GM20431 (cell line): ENCODE measurements at regions not wholly inside any gene's neighbourhood (a gene's known extent, or its start where the extent isn't known, plus 50 kb on each side); places are given as distances from the start of the nearest gene placed in this dataset.
"Not testable (repeated sequence)": the region's sequence is repeated elsewhere in the genome, so short reads cannot be mapped to it uniquely, and the experiment has no call there.

ENCODE experiments used
- in situ Hi-C: fragments of 300-500 bp; cut with MseI, MboI; formaldehyde crosslinking; loops from one replicate; pipeline ENCODE4 v1.15.0; 2020; ENCODE audit warnings: low sequenced_read_pairs; ENCODE audit not compliant: unreplicated experiment

DNA sequence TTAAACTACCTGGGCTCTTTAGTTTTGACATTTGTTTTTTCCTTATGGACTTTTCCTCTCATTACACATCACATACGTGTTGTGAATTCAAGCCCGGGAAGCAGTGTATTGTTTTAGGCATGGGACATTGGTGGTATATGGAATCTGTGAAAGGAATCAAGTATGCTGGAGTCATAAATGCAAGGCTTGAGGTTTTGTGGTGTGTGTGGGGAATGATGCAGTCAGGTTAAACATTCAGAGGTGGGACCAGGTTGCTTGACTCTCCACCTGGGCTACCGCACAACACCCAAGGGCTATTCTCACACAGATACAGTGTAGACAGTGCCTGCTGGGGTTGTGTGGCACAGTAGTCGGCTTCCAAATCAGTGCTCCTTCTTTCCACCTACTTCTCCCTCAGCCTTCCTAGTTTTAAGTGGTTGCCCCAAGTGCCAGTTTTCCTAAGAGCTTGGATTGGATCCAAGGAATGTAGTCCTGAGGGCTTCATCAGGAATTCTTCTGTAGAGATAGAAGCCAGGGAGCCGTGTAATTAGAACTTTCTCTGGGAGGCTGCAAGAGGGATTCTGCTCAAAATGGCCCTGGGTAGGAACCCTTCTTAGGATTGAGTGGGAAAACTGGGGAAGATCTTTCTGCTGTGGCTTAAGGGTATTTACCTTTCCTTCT lies 243.7 kb downstream of the C12orf75 start:
- in situ Hi-C loops = no loop called here

DNA sequence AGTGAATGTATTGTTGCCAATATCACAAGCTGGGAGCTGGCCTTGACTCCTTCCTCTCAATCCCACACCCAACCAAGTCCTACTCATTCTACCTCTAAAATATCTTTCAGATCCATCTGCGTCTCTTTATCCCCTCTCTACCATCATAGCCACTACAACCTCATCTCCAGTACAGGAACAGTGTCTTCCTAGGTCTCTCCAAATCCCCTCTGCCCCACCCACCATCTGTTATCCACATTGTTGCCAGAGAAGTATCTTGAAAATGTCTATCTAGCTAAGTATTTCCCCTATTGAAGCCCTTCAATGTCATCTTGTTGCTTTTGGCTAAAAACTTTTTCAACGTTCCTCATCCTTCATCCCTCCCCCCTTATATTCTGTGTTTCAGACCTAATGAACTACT lies 244.7 kb downstream of the C12orf75 start:
- in situ Hi-C loops = no loop called here

DNA sequence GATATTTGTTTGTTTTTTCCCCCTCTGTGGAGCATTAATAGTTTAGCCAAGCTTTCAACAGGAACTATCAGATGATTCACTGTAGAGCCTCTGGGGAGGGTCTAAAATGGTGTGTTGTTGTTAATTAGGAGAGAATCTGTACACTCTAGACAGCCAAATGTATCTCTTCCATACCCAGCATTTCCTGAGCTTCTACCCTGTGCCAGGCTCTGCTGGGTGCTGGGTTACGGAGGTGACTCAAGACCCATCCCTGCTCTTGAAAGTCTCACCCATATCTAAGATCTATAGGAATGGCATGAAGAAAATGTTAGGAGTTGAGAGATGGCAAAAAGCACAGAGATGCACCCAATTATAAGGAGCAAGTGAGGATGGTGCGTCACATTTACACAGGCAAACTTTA lies 245.8 kb downstream of the C12orf75 start:
- in situ Hi-C loops = no loop called here

DNA sequence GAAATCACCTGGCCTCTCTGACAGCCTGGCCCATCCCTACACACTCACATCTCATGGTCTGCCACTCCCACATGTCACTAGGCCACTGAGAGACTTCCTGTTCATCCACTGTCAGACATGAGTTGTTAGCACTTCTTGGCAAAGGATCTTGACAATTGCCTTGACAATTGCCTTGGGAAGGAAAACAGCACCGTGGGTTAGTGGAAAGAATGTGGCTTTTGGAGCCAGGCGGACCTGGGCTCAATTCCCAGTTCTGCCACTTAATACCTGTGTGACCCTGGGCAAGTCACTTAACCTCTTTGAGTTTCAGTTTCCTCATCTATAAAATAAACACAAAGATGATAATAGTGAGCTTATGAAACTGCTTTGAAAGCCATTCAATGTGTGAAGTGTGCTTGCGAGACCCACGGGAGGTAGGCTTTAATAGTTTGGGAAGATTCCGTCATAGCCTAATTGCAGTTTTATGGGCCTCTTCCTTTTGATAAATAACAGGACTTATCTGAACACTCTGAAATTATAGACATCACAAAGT lies 250.4 kb downstream of the C12orf75 start:
- in situ Hi-C loops = no loop called here

DNA sequence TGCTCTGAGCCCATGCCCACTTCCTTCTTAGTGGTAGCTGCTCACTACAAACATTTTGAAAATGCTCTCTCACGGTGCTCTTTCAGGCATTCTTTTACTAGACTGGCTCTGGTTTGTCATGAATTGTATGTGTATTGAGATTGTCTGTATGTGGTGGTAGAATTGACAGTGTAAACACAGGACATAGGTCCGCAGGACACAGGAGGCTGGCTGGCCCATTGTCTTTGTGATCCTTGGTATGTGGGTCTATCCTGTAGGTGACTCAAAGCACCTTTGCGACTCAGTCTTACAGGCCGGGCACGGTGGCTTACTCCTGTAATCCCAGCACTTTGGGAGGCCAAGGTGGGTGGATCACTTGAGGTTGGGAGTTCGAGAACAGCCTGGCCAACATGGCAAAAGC lies 250.9 kb downstream of the C12orf75 start:
- in situ Hi-C loops = no loop called here

DNA sequence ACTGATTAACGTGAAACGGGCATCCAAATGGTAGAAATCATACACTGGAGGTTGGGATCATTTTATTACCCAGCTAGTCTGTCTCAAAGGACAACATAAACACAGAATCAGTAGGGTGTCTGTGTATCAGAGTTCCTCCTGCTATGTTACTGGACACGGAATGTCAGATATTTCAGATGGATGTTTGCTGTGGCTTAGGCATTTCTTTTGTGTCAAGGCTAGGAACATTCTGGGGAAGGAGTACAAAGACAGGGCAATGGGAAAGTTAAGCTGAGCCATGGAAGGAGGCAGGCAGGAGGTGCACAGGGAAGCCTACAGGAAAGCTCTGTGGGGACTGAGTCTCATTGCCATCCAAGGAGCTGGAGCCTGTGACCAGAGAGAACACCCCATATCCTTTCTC lies 254.6 kb downstream of the C12orf75 start:
- in situ Hi-C loops = no loop called here

DNA sequence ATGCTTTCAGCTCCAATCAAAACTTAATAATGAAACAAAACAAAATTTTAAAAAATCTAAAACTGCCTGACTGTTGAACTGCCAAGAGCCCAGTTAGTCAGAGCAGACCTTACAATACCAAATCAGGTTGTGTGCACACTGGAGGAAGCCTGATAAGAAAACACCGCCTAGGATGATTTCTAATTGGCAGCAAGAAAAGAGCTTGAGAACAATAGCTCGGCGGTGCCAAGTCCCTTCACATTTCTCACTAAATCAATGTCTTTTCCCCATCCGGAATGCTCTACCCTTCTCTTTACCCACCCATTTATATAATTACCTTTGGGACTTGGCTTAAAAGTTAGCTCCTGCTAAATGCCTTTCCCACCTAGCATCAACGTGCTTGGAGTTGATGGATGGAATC lies 256.7 kb downstream of the C12orf75 start:
- in situ Hi-C loops = no loop called here

DNA sequence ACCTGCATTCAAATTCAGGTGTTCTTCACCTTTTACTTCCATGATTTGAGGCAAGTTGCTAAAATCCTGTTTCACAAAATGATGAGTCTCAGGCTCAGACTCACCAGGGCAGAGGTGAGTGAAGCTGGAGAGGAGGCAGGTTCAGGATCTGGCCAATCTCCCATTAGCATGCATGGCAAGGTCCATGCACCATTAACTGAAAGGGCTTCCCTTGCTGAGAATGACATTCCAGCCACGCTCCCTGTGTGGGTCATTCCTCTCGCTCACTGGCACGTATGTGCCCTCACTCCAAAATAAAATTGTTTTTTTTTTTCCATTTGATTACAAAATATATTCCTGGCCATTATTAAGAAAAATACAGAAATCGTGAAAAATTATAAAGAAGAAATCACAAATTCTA lies 257.6 kb downstream of the C12orf75 start:
- in situ Hi-C loops = no loop called here

DNA sequence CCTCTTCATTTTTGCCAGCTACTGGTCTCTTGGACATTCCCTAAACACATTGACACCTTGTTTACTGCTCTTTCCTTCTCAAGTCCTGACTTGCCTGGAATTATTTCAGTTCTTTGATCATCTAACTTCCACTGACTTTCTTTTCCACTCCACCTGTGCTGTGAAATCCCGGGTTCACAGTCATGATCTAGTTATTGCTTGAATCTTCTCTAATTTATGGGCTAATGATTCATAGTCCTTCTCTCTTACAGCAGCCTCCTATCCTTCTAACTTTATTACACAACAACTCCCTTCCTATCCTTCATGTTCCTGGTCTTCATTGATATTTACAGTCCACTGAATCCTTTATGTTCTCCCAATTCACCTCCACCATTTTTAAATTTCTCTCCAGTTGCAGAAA lies 260.1 kb downstream of the C12orf75 start:
- in situ Hi-C loops = no loop called here

DNA sequence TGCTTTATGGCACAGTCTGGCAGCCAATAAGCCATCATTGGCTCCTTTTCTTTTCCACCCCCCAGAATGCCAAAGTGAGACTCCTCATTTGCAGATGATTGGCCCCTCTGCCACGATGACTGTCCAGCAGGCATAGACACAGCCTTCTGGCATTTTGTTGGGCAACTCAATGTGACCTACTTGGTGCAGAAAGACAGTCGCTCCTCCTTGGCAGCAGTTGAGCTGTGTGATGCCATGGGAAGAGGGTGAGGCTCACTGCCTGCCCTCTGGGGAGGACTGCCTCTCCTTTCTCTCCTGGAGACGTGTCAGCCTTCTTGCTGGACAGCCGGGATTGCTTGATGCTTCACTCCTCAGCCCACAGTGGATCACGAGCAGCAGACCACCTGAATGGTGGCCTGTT lies 264.9 kb downstream of the C12orf75 start:
- in situ Hi-C loops = no loop called here

DNA sequence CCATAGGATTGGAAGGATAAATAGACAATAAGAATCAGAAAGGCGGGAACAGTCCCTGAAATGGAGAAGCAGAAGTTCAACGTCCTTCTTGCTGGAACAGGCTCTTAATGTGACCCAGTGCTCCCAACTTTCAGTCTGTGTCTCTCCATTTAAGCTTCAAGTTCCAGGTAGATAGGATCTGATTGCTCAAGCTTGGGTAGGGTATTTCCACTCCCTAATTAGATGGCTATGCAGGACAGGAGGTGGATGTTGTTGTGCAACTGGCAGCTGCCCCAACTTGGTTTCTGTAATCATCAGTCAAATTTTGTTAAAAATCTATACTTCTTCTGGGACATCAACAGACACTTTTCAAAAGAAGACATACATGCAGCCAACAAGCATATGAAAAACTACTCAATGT lies 266.2 kb downstream of the C12orf75 start:
- in situ Hi-C loops = no loop called here

DNA sequence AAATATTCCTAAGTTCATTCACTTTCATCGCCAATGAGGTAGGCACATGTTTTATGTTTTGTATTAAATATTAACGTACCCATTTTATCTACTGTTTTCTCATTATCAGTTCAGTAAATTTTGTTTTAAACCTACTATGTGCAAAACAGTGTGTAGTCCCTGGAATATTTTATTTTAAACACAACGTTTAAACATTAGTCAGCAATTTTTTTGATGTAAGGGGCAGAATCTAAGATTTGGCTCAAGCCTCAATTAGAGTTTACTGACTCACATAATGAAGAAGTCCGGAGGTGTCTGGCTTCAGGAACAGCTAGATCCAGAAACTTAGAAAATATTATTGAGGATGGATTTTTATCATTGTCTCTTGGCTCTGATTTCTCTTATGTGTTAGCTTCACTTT lies 267.5 kb downstream of the C12orf75 start:
- in situ Hi-C loops = no loop called here

DNA sequence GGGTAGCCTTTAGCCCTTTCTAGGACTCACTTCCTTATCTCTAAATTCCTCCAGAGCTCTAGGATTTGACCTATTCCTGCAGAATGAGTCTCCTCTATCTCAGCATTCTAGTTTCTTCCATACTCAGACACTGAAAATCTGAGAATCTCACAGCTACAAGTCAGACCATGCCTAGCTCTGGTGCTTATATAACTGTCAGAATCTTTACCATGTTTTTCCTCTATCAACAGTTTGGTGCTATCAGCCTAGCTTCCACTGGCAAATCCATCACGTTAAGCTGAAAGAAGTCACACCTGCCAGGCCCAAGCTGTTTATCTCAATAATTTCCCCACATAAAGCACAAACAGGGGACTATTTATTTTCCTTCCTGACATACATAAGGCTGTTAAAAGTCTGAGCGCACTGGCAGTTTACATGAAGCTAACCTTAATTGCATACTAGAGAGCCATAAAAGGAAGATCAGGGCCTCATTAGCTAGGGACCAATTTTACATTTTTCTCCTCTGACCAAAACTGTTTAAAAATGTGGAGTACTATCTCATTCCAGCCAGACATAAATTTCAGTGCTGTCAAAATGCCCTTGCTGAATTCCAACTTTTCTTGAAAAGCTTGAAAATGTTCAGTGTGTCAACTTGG lies 270.5 kb downstream of the C12orf75 start:
- in situ Hi-C loops = no loop called here

DNA sequence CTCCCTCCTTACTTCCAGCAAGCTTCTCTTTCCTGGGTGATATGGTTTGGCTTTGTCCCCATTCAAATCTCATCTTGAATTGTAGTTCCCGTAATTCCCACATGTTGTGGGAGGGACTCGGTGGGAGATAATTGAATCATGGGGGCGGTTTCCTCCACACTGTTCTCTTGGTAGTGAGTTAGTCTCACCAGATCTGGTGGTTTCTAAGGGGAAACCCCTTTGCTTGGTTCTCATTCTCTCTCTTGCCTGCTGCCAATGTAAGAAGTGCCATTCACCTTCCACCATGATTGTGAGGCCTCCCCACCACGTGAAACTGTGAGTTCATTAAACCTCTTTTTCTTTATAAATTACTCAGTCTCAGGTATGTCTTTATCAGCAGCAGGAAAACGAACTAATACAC lies 271.8 kb downstream of the C12orf75 start:
- in situ Hi-C loops = not testable (repeated sequence)

DNA sequence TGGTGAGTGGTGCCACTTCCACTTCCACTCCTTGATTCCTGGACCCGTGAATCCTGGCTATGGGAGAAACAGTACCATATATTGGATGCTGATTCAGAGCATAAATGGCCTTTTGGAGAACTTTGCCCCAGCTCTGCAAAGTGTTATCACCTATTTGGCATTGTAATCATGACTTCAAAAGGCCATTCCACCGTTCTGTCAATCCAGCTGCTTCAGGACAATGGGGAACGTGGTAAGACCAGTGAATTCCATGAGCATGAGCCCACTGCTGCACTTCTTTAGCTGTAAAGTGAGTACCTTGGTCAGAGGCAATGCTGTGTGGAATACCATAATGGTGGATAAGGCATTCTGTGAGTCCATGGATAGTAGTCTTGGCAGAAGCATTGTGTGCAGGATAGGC lies 273.8 kb downstream of the C12orf75 start:
- in situ Hi-C loops = not testable (repeated sequence)

DNA sequence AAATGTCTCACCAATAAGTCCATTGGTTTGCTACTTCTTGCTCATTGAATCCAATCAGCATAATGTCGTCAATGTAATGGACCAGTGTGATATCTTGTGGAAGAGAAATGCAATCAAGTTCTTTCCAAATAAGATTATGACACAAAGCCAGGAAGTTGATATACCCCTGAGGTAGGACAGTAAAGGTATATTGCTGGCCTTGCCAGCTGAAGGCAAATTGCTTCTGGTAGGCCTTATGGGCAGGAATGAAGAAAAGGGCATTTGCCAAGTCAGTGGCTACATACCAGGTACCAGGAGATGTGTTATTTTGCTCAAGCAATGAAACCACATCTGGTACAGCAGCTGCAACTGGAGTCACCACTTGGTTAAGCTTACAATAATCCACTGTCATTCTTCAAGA lies 276.1 kb downstream of the C12orf75 start:
- in situ Hi-C loops = not testable (repeated sequence)

DNA sequence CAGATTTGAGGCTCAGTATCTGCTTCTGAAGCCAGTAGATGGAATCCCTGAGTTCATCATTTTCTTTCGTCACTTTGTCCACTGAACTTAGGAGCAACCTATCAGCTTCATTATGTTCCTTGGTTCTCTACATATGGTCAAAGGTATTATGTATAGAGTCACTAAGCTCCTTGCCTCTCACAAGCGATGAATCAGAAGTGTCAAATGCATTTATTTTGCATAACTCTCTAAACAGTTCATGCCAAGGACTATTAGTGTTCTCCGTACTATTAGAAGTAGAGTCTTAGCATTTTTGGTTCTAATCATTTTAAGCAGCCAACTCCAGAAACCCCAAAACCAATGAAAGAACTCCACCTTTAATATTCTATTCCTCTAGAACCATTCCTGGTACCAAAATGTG lies 278.5 kb downstream of the C12orf75 start:
- in situ Hi-C loops = not testable (repeated sequence)

DNA sequence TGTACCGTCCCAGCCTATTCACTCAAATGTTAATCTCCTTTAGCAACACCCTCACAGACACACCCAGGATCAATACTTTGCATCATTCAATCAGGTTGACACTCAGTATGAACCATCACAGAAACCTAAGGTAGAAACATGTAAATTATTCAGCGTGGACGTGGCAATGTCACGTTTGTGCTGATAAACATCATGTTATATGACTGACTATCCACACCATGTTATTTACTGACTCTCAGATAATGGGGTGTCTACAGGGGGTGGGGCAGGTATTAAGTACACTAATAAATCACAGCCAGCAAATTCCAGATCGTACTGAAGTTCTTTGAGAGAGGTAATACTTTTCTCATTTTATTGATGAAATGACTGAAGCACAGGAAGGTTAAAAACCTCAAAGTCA lies 280.0 kb downstream of the C12orf75 start:
- in situ Hi-C loops = no loop called here

DNA sequence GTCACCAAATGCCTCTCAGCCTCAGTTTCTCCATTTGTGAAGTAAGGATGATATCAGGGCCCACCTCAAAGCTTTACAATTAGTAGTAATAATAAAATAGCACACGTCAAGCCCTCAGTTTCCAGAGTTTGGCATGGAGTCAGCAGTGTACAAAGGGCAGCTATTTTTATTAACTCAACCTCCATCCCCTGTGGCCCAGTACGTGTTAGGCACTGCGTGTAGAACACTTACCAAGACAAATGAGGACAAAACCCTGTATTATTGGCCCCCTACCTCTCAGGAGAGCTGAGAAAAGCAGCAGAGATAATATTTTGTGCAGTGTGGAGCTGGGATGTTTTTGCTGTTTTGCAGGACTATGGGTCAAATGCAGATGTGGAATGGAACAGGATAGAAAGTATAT lies 280.8 kb downstream of the C12orf75 start:
- in situ Hi-C loops = no loop called here

DNA sequence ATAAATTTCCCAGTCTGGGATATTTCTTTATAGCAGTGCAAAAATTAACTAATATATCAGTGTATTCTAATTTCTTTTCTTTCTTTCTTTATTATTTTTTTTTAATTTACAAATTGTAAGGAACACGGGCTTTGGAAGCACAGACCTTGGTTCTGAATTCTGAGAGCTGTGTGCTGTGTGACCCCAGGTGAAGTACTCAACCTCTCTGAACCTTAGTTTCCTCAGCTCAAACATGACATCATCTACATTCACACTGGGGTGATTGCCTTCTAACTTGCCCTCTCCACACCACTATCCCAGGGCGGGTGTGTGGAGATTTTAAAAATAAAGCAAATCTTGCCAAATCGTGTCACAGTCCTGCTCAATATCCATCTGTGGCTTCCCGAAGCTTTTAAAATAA lies 282.8 kb downstream of the C12orf75 start:
- in situ Hi-C loops = no loop called here

DNA sequence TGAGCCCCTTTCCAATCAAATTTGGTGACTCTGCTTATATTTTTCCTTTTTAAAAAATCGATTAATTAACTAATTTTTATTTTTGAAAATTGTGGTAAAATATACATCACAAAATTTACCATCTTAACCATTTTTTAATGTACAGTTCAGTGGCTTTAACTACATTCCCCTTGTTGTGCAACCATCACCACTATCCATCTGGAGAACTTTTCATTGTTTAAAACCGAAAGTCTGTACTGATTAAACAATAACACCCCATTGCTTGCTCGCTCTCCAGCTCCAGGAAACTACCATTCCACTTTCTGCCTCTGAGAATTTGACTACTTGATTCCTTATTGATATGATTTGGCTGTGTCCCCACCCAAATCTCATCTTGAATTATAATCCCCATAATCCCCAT lies 283.4 kb downstream of the C12orf75 start:
- in situ Hi-C loops = no loop called here

DNA sequence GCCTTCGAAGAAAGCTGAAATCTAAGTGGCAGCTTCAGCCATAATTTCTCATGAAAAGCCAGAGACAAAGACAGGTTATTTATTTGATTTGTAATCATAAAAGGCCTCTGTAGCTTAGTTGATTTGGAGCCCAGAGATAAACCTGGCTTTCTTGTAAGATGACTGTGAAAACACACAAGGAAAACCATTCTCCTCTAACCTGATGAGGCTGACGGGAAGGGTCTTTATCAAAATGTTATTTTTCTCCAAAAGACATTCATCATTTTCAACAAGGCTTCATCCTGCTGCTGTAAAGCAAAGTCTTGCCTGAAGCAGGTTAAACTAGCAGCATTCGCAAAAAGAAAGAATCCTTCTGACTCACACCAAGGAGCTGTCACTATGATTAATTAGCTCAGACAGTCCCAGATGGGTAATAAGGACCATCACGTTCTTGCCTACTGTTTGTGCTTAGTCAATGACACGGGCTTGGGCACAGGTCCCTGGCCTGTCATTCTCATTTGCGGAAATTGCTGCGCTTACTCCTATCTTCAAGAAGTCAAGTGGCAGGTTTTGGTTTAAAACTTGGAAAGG lies 286.6 kb downstream of the C12orf75 start:
- in situ Hi-C loops = no loop called here
